Myocyte (in vitro differentiated cells): ENCODE measurements at regions not wholly inside any gene's neighbourhood (a gene's known extent, or its start where the extent isn't known, plus 50 kb on each side); places are given as distances from the start of the nearest gene placed in this dataset.
"Not testable (repeated sequence)": the region's sequence is repeated elsewhere in the genome, so short reads cannot be mapped to it uniquely, and the experiment has no call there.

ENCODE experiments used
- DNase-seq: peaks from one replicate; pipeline ENCODE4 v3.0.0-alpha.2; 2012; ENCODE audit warnings: low read depth

DNA sequence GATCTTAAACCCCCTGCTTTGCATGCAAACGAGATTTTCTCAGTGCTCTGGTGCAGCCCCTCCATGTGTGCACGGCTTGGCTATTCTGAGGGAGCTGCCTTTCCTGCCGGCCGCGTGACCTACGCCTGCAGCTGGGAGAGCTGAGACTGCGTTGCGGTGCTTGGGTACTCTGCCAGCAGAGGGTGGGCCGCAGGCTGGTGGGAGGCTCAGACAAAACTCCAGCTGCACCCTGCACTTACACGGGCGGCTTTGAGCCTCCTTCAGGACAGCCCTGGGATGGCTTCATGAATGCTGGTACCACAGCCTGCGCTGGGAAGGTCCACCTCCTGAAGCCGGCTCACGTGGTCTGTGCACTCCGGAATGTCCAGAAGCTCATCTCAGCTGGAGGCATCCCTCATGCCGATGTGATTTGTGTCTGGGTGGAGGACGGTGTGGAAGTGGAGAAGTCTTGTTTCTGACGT lies 223.7 kb downstream of the DLL1 start:
- no peak for DNase-seq

GRCh38 chr6:170066679-170067078 lies 224.2 kb downstream of the DLL1 start:
- DNase-seq = no peak

GRCh38 chr6:170063851-170064602 lies 226.9 kb downstream of the DLL1 start:
- no peak for DNase-seq

DNA sequence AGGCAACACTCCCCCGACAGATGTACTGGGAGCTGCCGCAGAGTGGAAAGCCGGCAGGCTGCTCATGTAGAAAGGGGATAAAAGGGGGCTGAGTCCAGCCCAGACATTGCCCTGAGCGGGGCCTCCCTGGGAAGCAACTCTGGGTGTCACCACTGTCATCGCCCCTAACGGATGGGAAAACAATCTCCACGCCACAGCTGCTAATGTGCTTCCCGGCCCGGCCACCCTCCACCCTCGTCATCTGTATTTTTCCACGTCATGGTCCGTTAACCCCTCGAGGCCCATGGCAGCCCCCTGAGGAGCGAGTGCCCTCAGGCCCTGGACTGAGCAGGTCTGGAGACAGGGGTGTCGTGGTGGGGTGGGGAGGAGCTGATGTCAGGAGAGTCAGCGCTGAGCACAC lies 227.4 kb downstream of the DLL1 start:
- DNase-seq = no peak

- no peak for DNase-seq
Measured at GRCh38 chr6:170062915-170063241, 228.0 kb downstream of the DLL1 start.

DNA sequence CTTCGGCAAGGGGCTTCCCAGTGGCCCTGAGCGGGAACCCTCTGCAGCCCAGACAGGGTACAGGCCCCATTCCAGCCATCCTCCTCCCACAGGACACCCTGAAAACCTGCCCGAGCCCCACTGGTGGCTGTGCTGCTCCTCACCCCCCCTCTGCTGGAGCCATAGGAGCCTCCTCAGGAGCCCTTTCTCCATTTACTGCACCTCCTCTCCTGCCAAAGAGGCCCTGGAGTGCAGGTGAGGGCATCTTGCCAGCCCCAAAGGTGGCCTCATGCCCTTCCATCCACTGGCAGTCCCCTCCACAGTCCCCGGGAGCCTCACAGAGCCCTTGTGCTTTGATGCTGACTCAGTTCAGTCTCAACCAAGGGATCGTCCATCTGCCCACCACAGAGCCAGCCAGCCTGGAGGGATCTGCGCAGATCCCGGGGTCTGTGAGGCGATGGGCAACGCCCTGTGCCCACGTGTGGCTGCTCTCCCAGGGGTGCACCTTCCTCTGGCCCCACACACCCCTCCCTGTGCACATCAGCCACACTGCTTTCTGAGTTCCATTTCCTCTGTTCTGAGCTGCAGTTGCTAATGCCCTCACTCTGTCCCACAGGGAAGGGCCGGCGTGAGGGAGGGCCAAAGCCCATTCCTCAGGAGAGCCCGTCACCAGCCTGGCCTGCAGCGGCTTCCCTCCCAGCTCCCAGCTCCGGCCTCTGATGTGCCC lies 228.5 kb downstream of the DLL1 start:
- DNase-seq = no peak

GRCh38 chr6:170058878-170059485 lies 231.9 kb downstream of the DLL1 start:
- no peak for DNase-seq

DNA sequence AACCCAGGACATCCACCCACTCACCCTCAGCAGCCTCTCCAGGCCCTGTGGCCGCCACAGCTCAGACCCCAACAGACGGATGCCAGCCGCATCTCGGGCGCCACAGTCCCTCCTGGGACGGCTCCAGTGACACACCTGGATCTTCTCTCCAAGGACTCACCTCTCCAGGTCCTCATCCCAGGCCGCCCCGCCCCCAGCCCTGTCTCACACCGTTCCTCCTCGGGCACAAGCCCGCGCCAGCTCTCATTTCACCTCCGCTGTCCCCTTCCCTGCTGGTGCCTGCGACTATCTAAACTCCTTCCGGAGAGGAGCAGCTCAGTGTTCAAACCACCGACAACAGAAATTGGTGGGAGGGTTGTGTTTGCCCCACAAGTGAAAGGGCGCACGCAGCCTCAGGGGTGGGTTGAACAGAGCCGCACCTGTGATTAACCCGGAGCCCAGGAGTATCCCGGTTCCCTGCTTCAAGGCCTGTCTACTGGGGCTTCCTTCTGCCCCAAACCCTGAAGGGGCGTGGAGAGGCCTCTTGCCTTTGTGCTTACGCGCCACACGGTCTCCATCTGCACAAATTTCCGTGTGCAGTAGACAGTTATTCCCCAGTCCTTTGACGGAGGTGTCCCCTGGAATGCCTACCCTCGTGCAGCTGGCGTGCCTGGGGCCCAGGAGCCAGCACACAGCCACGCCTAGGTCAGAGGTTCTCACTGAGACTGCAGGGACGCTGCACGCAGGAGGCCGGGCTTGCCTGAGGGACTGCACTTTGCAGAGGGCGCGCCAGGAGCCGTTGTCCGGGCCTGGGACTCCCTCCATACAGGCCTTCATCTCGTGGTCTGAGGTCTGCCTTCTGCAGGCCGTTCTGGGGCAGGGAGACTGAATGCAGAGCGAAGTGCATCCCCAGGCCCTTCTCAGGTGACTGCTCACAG lies 232.7 kb downstream of the DLL1 start:
- DNase-seq = no peak

- DNase-seq = no peak
Measured at GRCh38 chr6:170057034-170057734, 233.7 kb downstream of the DLL1 start.

DNA sequence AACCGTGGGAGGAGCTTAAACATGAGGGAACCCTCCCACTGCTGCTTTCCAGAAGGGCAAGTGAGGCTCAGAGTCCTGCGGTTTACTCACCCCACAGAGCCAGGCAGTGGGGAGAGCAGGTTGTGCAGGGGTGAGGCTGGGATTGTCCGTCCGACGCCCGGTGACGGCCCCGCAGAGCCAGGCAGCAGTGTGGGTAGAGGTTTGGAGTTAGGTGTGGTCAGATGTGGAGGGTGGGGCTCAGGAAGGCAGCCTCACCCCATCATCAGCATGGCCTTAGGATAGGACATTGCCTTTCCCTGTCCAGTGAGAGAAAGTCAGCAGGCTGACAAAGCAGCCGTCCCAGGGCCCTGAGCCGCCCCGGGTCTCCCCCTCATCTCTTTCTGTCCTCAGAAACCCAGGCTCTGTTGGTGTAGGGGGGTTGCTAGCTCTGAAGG lies 234.6 kb downstream of the DLL1 start:
- DNase-seq = no peak

GRCh38 chr6:170055797-170056196 lies 235.1 kb downstream of the DLL1 start:
- not testable (repeated sequence) for DNase-seq

DNA sequence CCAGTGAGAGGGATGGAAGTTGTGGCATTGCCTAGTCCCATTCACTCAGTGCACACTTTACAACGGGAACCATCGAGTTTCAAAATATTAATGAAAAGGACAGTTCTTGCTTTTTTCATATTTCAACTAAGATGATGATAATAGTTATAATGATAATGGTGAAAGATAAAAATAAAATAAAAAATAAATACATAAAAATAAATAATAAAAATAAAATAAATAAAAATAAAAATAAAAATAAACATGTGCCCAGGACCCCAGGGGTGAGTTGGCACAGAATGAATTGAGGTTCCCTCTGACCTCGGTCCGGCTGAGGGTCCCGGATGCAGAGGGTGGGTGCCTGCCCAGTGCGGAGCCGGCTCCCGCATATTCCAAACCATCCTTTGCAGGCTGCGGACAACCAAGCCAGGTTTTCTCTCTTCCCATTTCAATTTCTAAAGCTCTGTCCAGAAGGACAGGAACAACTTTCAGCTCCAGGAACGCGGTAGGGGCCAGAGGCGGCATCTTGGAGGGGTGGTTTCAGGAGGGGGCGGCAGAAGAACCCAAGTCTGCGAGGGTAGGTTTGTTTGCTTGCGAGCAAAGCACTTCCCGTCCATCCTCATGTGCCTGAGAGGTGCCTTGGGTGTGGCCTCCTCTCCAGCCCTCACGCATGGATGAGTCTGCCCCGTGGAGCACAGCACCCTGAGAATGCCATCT lies 236.8 kb downstream of the DLL1 start:
- no peak for DNase-seq

DNA sequence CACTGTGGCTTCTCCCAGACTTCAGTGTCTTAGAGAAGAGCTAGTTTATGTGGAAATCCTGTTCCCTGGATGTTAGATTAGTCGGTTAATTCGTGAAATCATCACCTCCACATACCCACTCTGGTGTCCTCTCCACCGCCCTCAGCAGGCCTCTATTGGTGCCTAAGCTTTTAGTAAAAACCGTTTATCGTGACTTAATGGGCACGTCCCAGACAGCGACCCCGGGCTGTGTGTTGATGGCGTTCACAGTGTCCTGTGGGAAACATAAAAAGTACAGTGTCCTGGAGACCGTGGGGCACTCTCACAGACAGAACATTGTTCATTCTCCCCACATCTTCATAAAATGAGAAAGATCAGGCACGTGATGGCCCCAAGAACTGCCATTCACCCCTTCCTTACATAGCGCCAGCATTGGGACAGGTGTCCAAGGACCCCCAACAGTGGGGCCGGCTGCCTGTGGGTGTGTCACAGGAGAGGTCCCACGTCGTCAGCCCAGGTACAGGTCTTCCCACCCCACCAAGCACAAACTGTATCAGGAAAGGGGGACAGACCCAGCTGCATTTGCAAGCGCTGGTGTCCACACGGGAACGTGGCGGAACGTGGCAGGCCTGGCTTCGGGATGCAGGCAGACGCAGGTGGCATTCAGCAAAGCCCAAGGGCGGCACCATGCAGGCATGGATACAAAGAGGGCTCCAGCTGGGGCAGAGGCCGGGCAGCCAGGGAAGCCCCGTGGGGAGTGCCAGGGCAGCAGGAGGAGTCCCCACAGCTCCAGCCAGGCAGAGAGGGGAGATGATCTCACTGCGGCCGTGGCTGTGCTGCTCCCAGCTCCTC lies 237.7 kb downstream of the DLL1 start:
- no peak for DNase-seq

GRCh38 chr6:170051229-170052172 lies 239.4 kb downstream of the DLL1 start:
- no peak for DNase-seq

- DNase-seq = no peak
Measured at GRCh38 chr6:170050591-170051041, 240.3 kb downstream of the DLL1 start.

DNA sequence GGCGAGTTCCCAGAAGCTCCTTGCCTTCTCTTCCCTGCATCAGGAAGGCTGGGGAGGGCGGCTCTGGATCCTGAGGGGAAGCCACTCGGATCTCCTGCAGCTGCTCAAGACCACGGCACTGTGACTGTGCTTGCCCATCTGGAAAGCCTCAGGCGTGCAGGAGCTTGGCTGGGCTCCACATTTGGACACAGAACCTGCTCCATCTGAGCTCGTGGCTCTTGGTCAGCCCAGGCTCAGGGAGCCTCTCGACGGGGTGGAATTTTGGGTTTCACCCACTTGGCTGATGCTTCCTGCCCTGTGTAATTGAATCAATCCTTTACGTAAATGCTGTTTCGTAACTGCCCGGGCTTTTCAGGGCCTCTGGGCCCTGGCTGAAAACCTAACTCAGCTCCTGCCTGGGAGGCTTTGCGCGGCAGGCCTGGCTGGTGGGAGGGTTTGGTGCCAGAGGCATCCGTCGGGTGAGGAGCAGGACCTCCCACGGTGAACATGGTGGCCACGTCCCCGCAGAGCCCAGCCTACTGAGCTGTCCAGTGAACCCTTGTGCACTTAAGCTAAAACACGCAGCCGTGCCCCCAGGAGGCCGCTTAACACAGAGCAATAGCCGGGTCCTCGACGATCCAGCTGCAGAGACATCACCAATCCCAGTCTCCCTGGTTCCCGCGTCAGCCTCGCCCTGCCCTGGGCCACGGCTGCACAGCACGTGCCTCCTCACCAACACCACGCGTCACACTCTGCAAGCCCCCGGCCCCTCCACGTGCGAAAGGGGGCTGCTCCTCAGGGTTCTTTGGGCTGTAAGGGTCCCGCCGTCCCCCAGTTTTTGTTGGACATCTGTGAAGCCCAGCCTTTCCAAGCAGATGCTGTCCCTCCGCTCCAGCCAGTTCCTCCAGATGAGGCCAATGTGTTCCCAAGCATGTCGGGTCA lies 241.0 kb downstream of the DLL1 start:
- no peak for DNase-seq
